IPS-20b (cell line): ENCODE measurements at regions not wholly inside any gene's neighbourhood (a gene's known extent, or its start where the extent isn't known, plus 50 kb on each side); places are given as distances from the start of the nearest gene placed in this dataset.
"Not testable (repeated sequence)": the region's sequence is repeated elsewhere in the genome, so short reads cannot be mapped to it uniquely, and the experiment has no call there.

Experiments
- H3K27ac ChIP-seq: one replicate; pipeline ENCODE4 v1.5.1; 2013; ENCODE audit warnings: low read length
- H3K27me3 ChIP-seq: 2 replicates; pipeline ENCODE4 v1.6.1; 2013; ENCODE audit warnings: mild to moderate bottlenecking, low read length, inconsistent platforms; ENCODE audit not compliant: insufficient read depth
- H3K36me3 ChIP-seq: 2 replicates; pipeline ENCODE4 v1.6.1; 2013; ENCODE audit warnings: low read depth, mild to moderate bottlenecking, inconsistent platforms, low read length, moderate library complexity; ENCODE audit not compliant: insufficient read depth
- H3K4me1 ChIP-seq: 2 replicates; pipeline ENCODE4 v1.6.1; 2013; ENCODE audit warnings: mild to moderate bottlenecking, control low read depth, inconsistent platforms, low read length, moderate library complexity; ENCODE audit not compliant: insufficient read depth
- H3K4me3 ChIP-seq: 2 replicates; pipeline ENCODE4 v1.5.1; 2013; ENCODE audit warnings: mild to moderate bottlenecking, low read length, inconsistent platforms
- H3K9ac ChIP-seq: 2 replicates; pipeline ENCODE4 v1.6.1; 2013; ENCODE audit warnings: low read depth, mild to moderate bottlenecking, inconsistent platforms, low read length, moderate library complexity
- H3K9me3 ChIP-seq: 2 replicates; pipeline ENCODE4 v1.6.1; 2013; ENCODE audit warnings: mild to moderate bottlenecking, low read depth, low read length, inconsistent platforms; ENCODE audit not compliant: insufficient read depth

GRCh38 chr7:83732305-83732704 lies 83.4 kb upstream of the SEMA3E start:
- no peak overlapping the region for H3K27ac ChIP-seq
- H3K4me3 ChIP-seq, result no peak overlapping the region
- no peaks in the 10 kb centered on the region for H3K9me3 ChIP-seq
- no peak overlapping the region for H3K9ac ChIP-seq
- H3K36me3 ChIP-seq, result no peaks in the 10 kb centered on the region
- peaks cover 22% of the 10 kb centered on the region for H3K27me3 ChIP-seq
- H3K4me1 ChIP-seq, result no peaks in the 10 kb centered on the region

DNA sequence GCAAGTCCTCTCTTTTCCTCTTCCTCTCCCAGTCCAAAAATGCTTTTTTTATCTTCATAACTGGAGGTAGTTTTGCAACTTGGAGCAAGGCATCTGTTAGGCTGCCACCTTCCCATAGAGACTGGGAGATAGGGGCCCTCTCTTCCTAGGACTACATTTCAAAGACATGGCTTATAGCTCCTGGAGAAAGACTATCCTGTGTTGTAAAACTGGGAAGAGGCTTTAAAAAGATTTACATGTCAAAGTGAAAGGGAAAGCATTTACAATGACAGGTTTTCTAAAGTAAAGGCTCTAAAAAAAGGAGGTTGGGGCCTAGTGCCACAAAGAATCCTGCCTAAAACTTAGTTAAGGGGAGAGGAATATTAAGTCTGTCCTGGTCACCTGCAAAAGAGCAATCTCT lies 82.2 kb upstream of the SEMA3E start:
- H3K4me1 ChIP-seq, result no peaks in the 10 kb centered on the region
- no peaks in the 10 kb centered on the region for H3K36me3 ChIP-seq
- H3K4me3 ChIP-seq, result no peak overlapping the region
- peaks cover 22% of the 10 kb centered on the region for H3K27me3 ChIP-seq
- H3K27ac ChIP-seq, result no peak overlapping the region
- no peaks in the 10 kb centered on the region for H3K9me3 ChIP-seq
- no peak overlapping the region for H3K9ac ChIP-seq

- not testable (repeated sequence) for H3K27ac ChIP-seq, H3K4me1 ChIP-seq, H3K36me3 ChIP-seq
Observed at GRCh38 chr7:83716923-83717322, 68.0 kb upstream of the SEMA3E start.

DNA sequence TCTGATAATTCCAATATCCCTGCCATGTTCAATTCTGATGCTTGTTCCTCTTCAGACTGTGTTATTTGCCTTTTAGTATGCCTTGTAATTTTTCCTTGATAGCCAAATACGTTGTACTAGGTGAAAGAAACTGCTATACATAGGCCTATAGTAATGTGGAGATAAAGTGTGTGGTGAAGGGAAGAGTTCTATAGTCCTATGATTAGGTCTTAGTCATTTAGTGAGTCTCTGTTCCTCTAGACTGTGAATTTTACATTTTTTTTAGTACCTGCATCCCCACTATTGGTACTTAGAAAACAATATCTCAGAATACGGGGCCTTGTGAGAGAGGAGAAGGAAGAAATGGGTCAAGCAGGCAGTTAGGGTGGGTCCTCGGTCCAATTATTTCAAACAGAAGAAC lies 59.6 kb upstream of the SEMA3E start:
- Histone ChIP-seq H3K27ac (no peak overlapping the region), H3K4me3 (no peak overlapping the region), H3K9ac (no peak overlapping the region), H3K36me3 (no peaks in the 10 kb centered on the region), H3K27me3 (no peaks in the 10 kb centered on the region), H3K9me3 (peaks cover 7% of the 10 kb centered on the region), H3K4me1 (no peaks in the 10 kb centered on the region)

More at GRCh38 chr7:83716923-83717322, 68.0 kb upstream of the SEMA3E start:
- H3K4me3 ChIP-seq, H3K9ac ChIP-seq, H3K27me3 ChIP-seq: not testable (repeated sequence)
- H3K9me3 ChIP-seq, result peaks cover 10% of the 10 kb centered on the region

DNA sequence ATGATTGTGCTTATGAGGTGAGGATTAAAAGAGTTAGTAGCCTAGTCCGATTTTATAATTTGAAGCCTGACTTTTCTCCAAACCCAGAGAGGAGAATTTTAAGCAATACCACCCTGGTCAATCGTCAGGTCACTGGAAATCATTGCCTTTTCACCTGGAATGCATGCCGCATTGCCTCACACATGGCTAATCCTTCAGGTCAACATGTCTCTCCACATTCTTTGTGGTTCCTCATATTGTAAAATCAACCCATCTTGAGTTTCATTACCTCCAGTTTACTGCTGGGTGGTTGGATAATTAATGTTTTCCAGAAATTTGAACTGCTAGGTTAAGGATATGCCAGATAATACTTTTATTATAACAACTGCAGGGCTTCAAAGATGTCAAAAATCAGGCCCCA lies 55.6 kb upstream of the SEMA3E start:
- H3K36me3 ChIP-seq, result no peaks in the 10 kb centered on the region
- H3K9me3 ChIP-seq, result peaks cover 7% of the 10 kb centered on the region
- no peak overlapping the region for H3K9ac ChIP-seq
- H3K4me1 ChIP-seq, result no peaks in the 10 kb centered on the region
- H3K4me3 ChIP-seq, result no peak overlapping the region
- no peaks in the 10 kb centered on the region for H3K27me3 ChIP-seq
- H3K27ac ChIP-seq, result no peak overlapping the region

DNA sequence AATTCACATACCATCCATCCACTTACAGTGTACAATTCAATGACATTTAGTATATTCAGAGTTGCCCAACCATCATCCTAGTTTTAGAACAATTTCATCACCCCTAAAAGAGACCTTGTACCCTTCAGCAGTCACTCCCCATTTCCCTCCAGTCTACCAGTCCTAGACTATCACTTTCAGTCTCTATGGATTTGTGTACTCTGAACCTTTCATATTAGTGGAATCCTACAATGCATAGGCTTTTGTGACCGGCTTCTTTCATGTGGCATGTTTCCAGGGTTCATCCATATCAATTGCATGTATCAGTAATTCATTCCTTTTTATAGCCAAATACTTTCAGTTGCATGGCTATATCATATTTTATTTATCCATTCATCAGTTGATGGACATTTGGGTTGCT lies 53.5 kb upstream of the SEMA3E start:
- Histone ChIP-seq H3K9me3 (no peaks in the 10 kb centered on the region), H3K4me3 (no peak overlapping the region), H3K36me3 (no peaks in the 10 kb centered on the region), H3K27me3 (peaks cover 17% of the 10 kb centered on the region), H3K4me1 (peaks cover 2% of the 10 kb centered on the region; the same call in 1 of the 2 replicates), H3K27ac (no peak overlapping the region), H3K9ac (no peak overlapping the region)

DNA sequence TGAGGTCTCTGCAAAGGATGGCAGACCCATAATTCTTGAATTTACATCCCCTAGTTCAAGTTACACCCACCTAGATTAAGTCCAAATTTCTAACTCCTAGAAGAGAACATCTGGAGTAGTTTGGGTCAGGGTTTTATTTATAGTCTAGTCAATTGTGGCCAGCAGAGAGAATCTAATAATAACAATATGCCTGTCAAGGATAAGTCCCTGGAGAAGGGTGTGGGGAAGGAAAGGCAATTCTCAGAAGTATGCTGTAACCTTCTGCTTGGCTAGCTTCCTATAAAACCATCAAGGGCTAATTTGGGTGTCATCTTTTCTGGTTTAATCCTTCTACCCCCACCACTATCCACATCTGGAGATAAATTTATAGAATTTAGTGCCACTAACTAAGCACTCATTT lies 52.8 kb upstream of the SEMA3E start:
- Histone ChIP-seq H3K27ac (no peak overlapping the region), H3K9me3 (no peaks in the 10 kb centered on the region), H3K27me3 (peaks cover 24% of the 10 kb centered on the region), H3K4me3 (no peak overlapping the region), H3K4me1 (peaks cover 2% of the 10 kb centered on the region; the same call in 1 of the 2 replicates), H3K36me3 (no peaks in the 10 kb centered on the region), H3K9ac (no peak overlapping the region)
